HCEC 1CT (cell line): ENCODE measurements at regions not wholly inside any gene's neighbourhood (a gene's known extent, or its start where the extent isn't known, plus 50 kb on each side); places are given as distances from the start of the nearest gene placed in this dataset.
A peak's percentile ranks its signal among the peaks of the same experiment; 100 is the strongest.

Source experiments
- DNase-seq: peaks from one replicate; pipeline ENCODE4 v3.0.0-alpha.2; 2017

DNA sequence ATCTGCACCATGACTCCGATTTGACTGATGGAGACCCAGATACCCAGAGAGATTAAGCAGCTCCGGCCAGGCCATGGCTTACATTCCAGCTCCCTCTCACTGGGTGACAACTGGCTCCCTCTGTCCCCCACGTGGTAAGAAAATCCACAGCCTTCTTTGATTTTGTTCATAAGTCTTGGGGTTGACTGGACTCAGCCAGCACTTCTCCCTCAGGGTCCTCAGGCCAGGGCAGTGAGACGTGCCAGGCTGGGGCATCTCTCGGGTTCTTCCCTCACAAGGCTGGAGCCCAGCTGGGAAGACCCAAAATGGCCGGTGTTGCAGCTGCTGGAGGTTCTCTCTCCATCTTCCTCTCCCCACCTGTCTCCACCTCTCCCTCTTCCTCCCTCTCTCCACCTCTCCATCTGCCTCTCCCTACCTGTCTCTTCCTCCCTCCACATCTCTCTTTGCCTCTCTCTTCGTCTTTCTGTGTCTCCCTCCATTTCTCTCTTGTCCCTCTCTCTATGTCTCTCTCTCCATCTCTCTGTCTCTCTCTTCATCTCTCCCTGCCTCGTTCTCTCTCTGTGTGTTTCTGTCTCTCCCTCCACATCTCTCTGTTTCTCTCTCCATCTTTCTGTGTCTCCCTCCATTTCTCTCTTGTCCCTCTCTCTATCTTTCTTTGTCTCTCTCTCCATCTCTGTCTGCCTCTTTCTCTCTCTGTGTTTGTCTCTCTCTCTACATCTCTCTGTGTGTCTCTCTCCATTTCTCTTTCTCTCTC is 105.3 kb downstream of the FOXL1 start:
- no peak for DNase-seq

GRCh38 chr16:86685076-86685475 is 106.7 kb downstream of the FOXL1 start:
- DNase-seq: no peak

GRCh38 chr16:86690970-86691369 is 112.6 kb downstream of the FOXL1 start:
- DNase-seq: no peak

- no peak for DNase-seq
Measured at GRCh38 chr16:86692426-86692825, 114.1 kb downstream of the FOXL1 start.

- DNase-seq: no peak
Measured at GRCh38 chr16:86693033-86693432, 114.7 kb downstream of the FOXL1 start.

DNA sequence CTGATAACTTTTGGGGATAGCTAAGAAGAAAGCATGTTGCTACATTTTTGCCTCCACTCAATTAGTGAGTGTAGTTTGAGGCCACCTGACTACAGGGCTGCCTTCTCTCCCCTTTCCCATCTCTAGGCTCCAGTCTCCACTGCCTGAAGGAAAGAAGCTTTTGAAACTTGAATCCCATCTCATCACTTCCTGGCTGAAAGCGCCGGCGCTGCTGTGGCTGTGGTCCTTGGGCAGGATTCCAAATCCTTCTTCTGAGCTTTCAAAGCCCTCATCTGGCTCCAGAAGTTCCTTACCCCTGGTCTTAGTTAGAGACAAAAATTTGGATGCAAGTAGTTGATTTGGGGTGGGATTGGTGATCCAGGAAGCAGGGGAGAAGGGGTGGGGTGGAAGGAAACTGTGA is 119.4 kb downstream of the FOXL1 start:
- peak; percentile 36 for DNase-seq

GRCh38 chr16:86700046-86700945 is 121.9 kb downstream of the FOXL1 start:
- no peak for DNase-seq

GRCh38 chr16:86701286-86701975 is 123.1 kb downstream of the FOXL1 start:
- no peak for DNase-seq

- no peak for DNase-seq
Measured at GRCh38 chr16:86702824-86703588, 124.7 kb downstream of the FOXL1 start.

GRCh38 chr16:86704516-86704915 is 126.2 kb downstream of the FOXL1 start:
- DNase-seq: no peak

- no peak for DNase-seq
Measured at GRCh38 chr16:86706726-86707125, 128.4 kb downstream of the FOXL1 start.

- no peak for DNase-seq
Measured at GRCh38 chr16:86707171-86707570, 128.8 kb downstream of the FOXL1 start.

DNA sequence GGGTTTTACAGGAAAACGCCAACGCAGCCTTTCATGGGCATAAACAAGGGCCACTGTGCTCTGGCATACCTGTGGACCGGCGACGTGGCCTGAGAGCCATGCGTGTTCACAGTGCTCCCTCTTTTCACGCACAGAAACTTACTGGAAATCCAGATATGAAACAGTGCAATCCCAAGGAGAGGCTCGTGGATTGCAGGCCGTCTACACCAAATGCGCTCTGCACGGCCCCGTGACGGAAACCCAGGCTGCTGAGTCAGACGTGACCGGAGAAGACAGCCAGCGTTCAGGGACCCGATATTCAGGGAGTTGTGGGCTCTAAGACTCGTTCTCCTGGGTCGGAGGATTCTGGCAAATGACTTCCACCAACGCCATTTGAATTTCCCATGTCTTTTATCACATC is 129.2 kb downstream of the FOXL1 start:
- no peak for DNase-seq

DNA sequence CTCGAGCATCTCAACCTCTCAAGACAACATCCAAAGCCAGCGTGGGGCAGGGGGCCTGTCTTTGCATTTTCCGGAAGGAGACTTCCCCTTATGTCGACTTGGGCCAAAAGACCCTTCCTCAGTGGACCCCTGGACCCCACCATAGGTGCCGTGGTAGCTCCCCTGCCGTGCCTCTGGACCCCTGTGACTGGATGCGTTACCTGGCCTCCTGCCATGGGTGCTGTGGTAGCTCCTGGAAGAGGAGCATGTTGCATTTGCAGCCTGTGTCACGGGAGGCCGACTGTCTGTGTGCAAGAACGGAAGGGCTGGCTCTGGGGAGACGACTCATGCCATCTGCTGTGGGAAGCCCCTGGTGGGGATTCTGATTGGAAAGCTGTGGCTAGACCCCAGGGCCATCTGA is 130.1 kb downstream of the FOXL1 start:
- DNase-seq: no peak

DNA sequence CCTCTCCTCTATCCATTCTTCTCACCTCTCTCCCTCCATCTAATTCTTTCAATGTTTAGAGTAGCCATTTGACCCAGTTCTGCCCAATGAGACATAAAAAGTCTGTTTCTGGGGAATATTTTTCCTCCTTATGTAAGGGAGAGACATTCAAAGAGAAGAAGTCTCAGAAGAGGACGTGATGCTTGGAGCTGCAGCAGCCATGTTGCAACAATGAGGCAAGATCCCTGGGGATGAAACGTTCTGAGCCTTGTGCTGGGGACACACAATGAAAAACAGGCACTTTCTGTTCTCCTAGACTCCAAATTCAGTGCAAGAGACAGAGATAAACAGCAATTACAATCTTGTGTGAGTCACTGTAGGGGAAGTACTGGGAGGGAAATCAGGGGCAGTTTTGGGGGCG is 130.8 kb downstream of the FOXL1 start:
- DNase-seq: no peak

- no peak for DNase-seq
Measured at GRCh38 chr16:86709902-86710601, 131.7 kb downstream of the FOXL1 start.

DNA sequence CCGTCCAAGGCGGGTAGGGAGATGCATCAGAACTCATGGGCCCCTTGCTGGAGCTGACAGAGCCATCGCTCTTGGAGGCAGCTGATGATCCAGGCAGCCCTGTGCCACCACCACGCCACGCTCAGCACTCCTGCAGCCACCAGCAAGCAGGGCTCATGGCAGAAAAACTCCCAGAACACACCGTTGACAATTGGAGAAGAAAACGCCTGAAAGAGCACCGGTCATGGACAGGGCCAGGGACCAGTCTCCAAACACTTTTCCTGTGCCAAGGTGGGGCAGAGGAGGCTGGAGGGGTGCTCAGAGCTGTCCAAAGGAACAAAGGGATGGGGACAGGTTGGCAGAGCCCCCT is 132.2 kb downstream of the FOXL1 start:
- no peak for DNase-seq

- no peak for DNase-seq
Measured at GRCh38 chr16:86712158-86713009, 134.0 kb downstream of the FOXL1 start.

GRCh38 chr16:86713021-86713631 is 134.8 kb downstream of the FOXL1 start:
- DNase-seq: no peak

DNA sequence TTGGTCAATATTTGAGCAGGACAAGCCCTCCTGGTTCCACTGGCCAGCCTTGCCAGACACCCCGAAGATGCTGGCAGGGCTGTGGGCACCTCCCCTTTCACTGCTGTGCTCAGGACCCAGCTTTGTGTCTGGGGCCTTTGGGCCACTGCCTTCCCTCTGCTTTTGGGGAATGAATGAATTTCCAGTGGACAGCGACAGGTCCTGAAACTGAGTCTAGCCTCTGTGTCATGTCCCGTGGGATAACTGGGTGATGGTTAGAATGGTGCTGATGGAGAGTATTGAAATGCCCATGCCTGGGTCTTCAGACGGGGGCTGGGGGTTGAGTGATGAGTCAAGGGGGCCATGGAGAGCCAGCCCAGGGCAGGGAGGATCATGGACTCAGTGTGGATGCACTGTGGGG is 135.8 kb downstream of the FOXL1 start:
- DNase-seq: no peak

DNA sequence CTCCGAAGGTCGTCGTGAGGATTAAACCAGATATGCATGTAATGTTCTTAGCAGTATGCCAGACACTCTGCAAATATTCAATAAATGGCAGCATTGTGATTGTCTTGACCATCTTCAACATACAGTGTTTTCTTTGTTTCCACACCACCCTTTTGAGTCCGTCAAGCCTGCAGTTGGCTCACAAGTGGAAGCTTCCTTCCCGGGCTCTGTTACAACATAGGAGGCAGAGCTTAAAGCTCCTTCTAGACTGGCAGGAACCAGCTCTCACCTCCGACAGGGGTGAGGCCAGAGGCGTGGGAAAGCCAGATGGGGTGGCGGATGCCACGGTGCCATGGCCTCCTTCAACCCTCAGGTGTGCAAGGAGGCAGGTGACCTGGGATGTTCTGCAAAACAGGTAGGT is 138.3 kb downstream of the FOXL1 start:
- no peak for DNase-seq
